Neural cell (in vitro differentiated cells): ENCODE measurements at regions not wholly inside any gene's neighbourhood (a gene's known extent, or its start where the extent isn't known, plus 50 kb on each side); places are given as distances from the start of the nearest gene placed in this dataset.

ENCODE experiments used
- EP300 ChIP-seq: fragments of 450-650 bp; conservative IDR thresholded peaks from 2 replicates; pipeline ENCODE4 v1.6.1; 2014; ENCODE audit warnings: antibody characterized with exemption, mild to moderate bottlenecking, moderate library complexity; ENCODE audit not compliant: poor library complexity, severe bottlenecking
- MXI1 ChIP-seq: fragments of 450-650 bp; conservative IDR thresholded peaks from 2 replicates; pipeline ENCODE4 v1.6.1; 2014; ENCODE audit warnings: antibody characterized with exemption, mild to moderate bottlenecking; ENCODE audit not compliant: poor library complexity, severe bottlenecking
- POLR2AphosphoS5 ChIP-seq: IDR thresholded peaks from 2 replicates; pipeline ENCODE4 v1.6.1; 2012
- RAD21 ChIP-seq: fragments of 450-650 bp; conservative IDR thresholded peaks from 2 replicates; pipeline ENCODE4 v1.6.1; 2014; ENCODE audit warnings: antibody characterized with exemption, mild to moderate bottlenecking, moderate library complexity
- REST ChIP-seq: IDR thresholded peaks from 2 replicates; pipeline ENCODE4 v1.6.1; 2012; ENCODE audit warnings: borderline replicate concordance
- SMC3 ChIP-seq: fragments of 450-650 bp; conservative IDR thresholded peaks from 2 replicates; pipeline ENCODE4 v1.6.1; 2014; ENCODE audit warnings: antibody characterized with exemption, mild to moderate bottlenecking, moderate library complexity; ENCODE audit not compliant: poor library complexity
- TAF1 ChIP-seq: IDR thresholded peaks from 2 replicates; pipeline ENCODE4 v1.6.1; 2012; ENCODE audit warnings: low read depth
- TF ChIP-seq, protein P1 (sequence below): fragments of 450-650 bp; IDR thresholded peaks from 2 replicates; pipeline ENCODE4 v1.5.1; 2014; ENCODE audit warnings: antibody characterized with exemption, mild to moderate bottlenecking, moderate library complexity; ENCODE audit not compliant: poor library complexity, severe bottlenecking

GRCh38 chr18:41630232-41630886 lies 324.7 kb upstream of the PIK3C3 start:
- TF ChIP-seq, protein P1, sequence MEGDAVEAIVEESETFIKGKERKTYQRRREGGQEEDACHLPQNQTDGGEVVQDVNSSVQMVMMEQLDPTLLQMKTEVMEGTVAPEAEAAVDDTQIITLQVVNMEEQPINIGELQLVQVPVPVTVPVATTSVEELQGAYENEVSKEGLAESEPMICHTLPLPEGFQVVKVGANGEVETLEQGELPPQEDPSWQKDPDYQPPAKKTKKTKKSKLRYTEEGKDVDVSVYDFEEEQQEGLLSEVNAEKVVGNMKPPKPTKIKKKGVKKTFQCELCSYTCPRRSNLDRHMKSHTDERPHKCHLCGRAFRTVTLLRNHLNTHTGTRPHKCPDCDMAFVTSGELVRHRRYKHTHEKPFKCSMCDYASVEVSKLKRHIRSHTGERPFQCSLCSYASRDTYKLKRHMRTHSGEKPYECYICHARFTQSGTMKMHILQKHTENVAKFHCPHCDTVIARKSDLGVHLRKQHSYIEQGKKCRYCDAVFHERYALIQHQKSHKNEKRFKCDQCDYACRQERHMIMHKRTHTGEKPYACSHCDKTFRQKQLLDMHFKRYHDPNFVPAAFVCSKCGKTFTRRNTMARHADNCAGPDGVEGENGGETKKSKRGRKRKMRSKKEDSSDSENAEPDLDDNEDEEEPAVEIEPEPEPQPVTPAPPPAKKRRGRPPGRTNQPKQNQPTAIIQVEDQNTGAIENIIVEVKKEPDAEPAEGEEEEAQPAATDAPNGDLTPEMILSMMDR: no peak
- TF ChIP-seq SMC3 (no peak), POLR2AphosphoS5 (no peak), RAD21 (no peak), TAF1 (no peak), EP300 (no peak), MXI1 (no peak), REST (no peak)
